Activated CD8-positive, alpha-beta memory T cell treated with anti-CD3 and anti-CD28 coated beads, Interleukin-2, amount 10 ng/mL, durations not matched to agents 7 days and 5 days (primary cell): ENCODE measurements at regions not wholly inside any gene's neighbourhood (a gene's known extent, or its start where the extent isn't known, plus 50 kb on each side); places are given as distances from the start of the nearest gene placed in this dataset.

ENCODE experiments used
- ATAC-seq: fragments of 150-1000 bp; cut with Tn5 transposase; one replicate; pipeline ENCODE4 v1.10.0; 2021; ENCODE audit warnings: moderate library complexity
- CTCF ChIA-PET: fragments of 350-600 bp; sonication (Branson Sonifier 250); formaldehyde crosslinking; loops from one replicate; lab custom pipeline; 2021; ENCODE audit warnings: antibody characterized with exemption; lab: Charles Lee
- DNase-seq: peaks from one replicate; pipeline ENCODE4 v3.0.0-alpha.2; 2020
- H3K27ac Mint-ChIP-seq: one replicate; pipeline ENCODE4 v1.8.0; 2021; ENCODE audit warnings: mild to moderate bottlenecking, mixed read lengths
- H3K27me3 Mint-ChIP-seq: one replicate; pipeline ENCODE4 v1.8.0; 2021; ENCODE audit warnings: mixed read lengths
- H3K36me3 Mint-ChIP-seq: one replicate; pipeline ENCODE4 v1.8.0; 2021; ENCODE audit warnings: mild to moderate bottlenecking, mixed read lengths
- H3K4me1 Mint-ChIP-seq: one replicate; pipeline ENCODE4 v1.8.0; 2021; ENCODE audit warnings: mixed read lengths
- H3K4me3 Mint-ChIP-seq: one replicate; pipeline ENCODE4 v1.8.0; 2021; ENCODE audit warnings: mild to moderate bottlenecking, moderate library complexity, mixed read lengths
- H3K9me3 Mint-ChIP-seq: one replicate; pipeline ENCODE4 v1.8.0; 2022; ENCODE audit warnings: low read depth, mixed read lengths

DNA sequence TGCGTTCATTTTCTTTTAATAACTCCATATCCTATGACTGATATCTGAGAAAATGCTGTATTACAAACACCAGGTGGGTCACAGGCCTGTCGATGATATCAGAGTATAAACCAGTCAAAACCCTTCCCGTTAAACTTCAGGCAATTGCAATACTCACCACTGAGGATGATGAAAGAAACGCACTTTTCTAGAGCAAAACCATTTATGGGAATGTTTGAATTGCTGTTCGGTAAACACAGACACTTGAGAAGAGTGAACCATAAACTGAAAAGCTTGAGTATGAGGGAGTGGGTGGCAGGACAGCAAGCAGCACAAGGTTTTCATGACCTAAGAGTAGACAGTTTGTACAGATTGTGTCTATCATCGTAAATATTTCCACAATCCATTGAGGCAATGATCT, 139.8 kb upstream of the CEP126 start:
- Mint-ChIP-seq H3K27me3 (no peaks in the 10 kb centered on the region), H3K36me3 (no peaks in the 10 kb centered on the region), H3K4me1 (no peaks in the 10 kb centered on the region), H3K27ac (no peak overlapping the region), H3K9me3 (peaks cover 5% of the 10 kb centered on the region), H3K4me3 (no peak overlapping the region)
- CTCF ChIA-PET, result no interaction called here
- DNase-seq, result no peak
- no peak for ATAC-seq

DNA sequence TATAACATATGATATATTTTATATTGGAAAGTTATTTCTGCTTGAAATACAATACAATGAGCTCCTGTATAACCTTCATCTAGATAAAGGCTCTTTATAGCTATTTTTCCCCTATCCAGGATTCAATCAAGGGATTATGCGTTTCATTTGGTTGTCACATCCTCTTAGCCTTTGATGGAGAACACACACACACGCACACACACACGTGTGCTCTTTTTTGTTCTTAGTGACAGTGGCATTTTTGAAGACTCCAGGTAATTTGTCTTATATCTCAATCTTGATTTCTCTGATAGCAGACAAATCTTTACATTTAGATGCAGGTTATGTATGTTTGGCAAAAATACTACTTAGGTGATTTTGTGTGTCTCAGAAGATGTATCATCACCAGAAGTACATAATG, 144.2 kb upstream of the CEP126 start:
- Mint-ChIP-seq H3K4me3 (no peak overlapping the region), H3K27ac (no peak overlapping the region), H3K27me3 (no peaks in the 10 kb centered on the region), H3K36me3 (no peaks in the 10 kb centered on the region), H3K9me3 (peaks cover 12% of the 10 kb centered on the region), H3K4me1 (no peaks in the 10 kb centered on the region)
- DNase-seq, result no peak
- CTCF ChIA-PET, result no interaction called here
- ATAC-seq, result no peak

DNA sequence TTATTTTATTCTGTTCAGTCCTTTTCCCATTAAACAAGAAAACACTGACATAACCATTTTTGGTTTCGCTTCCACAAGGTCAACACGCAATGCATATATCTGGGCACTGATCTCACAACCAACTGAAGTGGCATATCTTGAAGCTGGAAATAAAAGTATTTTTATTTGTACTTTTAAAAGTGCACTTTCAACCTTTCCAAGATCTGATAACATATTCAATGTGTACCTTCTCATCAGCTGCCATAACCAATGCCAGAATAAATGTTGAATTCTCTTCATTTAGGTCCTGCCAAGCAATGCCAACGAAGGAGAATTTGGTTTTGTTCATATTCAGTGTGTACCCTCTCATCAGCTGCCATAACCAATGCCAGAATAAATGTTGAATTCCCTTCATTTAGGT, 148.9 kb upstream of the CEP126 start:
- no peak for DNase-seq
- CTCF ChIA-PET, result no interaction called here

DNA sequence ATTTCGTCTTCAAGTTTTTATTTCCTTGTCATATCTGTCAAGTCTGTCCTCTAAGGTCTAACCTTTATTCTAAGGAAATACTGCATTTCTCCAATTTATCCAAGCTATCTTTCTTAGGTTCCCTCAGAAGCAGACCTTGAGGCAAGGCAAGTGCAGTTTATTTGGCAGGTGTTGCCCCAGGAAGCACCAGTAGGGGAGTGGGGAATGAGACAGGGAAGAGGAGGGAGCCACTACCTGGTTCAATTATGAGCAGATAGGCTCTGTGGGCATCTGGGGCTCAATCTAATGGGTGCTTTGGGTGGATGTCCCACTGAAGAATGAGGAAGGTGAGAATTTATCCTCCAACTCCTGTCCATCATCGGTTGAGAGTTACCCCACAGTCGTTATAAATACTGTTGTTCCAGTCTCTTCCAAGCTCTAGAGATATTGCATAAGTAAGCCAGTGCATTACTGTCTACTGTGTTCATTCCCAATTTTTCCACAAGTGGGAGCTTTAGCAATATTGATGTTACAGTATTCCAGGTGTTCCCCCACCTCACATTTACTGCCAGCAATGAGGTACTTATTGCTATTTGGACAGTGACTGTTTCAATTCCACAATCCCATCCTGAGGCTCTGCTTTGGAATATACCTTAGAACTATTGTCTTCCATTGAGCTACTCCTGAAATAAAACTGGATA, 154.9 kb upstream of the CEP126 start:
- no peaks in the 10 kb centered on the region for H3K27me3 Mint-ChIP-seq
- no peak for ATAC-seq
- DNase-seq, result no peak
- CTCF ChIA-PET, result interaction anchor here (1.0 to 1.5 kb wide), 2 partner anchors 19 to 248 kb away, joined by 3 read pairs; no protein-coding TSS in a partner anchor
- H3K27ac Mint-ChIP-seq, result no peak overlapping the region
- H3K36me3 Mint-ChIP-seq, result no peaks in the 10 kb centered on the region
- H3K9me3 Mint-ChIP-seq, result no peaks in the 10 kb centered on the region
- H3K4me3 Mint-ChIP-seq, result no peak overlapping the region
- H3K4me1 Mint-ChIP-seq, result no peaks in the 10 kb centered on the region

More for the DNA sequence above, 148.9 kb upstream of the CEP126 start:
- Mint-ChIP-seq H3K4me1 (no peaks in the 10 kb centered on the region), H3K27ac (no peak overlapping the region), H3K4me3 (no peak overlapping the region), H3K9me3 (peaks cover 12% of the 10 kb centered on the region), H3K36me3 (no peaks in the 10 kb centered on the region), H3K27me3 (no peaks in the 10 kb centered on the region)
- ATAC-seq, result no peak

DNA sequence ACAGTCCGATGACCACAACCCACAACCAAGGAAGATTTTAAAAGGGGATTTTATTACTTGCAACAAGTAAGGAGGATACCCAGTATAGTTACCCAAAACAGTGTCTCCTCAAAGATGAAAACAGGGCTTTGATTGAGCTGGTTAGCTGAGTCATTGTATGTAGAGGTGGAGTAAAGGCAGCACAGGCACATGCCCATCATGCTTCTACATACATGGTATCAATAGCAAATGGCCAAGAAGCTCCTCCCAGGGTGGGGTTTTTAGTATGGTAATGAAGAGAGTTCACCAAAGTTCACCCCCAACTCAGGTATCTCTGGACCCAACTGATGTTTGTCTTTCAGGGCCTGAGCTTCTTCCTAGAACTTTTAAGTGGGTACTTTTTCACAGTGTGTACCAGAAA, 157.1 kb upstream of the CEP126 start:
- Mint-ChIP-seq H3K4me1 (no peaks in the 10 kb centered on the region), H3K4me3 (no peak overlapping the region)
- CTCF ChIA-PET, result no interaction called here

DNA sequence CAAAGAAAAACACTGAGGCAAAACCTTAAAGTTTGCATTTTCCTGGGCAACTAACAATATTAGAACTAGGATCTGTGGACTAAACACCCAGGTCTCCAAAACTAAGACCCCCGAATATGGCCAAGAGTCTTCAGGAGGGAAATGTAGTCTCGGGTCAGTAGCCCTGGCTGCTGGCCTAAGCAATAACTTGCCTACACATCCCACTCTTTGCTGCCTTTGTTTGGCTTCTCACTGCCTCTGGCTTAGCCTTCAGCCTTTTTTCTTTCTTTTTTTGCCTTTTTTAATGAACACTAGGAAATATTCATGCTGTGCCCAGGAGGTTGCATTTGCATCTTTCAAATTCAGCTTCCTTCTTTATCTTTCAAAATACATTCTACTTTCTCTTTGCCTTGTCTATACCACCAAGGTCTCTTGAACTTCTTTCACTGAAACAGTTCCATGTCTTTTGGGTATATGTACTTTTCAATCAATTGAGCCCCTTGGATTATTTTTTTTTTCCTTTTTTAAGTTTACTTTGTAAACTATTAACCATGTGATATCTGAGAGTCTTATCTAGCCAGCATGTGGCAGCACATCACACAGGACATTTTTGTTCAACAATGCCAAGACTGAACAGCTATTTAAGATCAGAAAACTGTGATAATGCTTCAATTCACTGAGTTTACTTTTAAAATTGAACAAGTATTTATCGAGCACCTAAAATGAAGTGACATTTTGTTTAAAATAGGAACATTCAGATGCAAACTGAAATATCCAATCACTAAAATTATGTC, 165.0 kb upstream of the TRPC6 start:
- DNase-seq (no peak), ATAC-seq (no peak)
- H3K27ac Mint-ChIP-seq, result no peak overlapping the region
- H3K36me3 Mint-ChIP-seq, result no peaks in the 10 kb centered on the region
- no peaks in the 10 kb centered on the region for H3K4me1 Mint-ChIP-seq
- no peaks in the 10 kb centered on the region for H3K27me3 Mint-ChIP-seq
- CTCF ChIA-PET, result no interaction called here
- no peaks in the 10 kb centered on the region for H3K9me3 Mint-ChIP-seq
- no peak overlapping the region for H3K4me3 Mint-ChIP-seq

More for the DNA sequence above, 157.1 kb upstream of the CEP126 start:
- Mint-ChIP-seq H3K9me3 (no peaks in the 10 kb centered on the region), H3K36me3 (no peaks in the 10 kb centered on the region), H3K27ac (no peak overlapping the region), H3K27me3 (no peaks in the 10 kb centered on the region)
- DNase-seq, result no peak
- no peak for ATAC-seq

DNA sequence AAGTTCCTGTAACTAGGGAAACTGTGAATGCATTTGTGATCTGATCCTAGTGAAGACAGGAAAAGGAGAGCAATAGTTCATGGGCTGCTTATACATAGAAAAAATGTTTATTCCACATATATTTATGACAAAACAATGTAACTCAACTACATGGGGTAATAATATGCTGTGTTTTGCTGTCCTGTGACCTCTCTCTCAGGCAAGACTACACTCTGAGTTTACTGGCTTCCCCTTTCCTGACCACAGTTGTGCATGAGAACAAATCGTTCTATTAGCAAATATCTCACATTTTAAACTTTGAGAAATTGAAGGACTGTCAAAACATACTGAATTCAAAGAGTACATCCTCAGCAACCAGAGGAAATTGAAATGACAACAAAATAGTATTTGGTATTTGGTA, 161.9 kb upstream of the TRPC6 start:
- no peak for DNase-seq
- Mint-ChIP-seq H3K4me3 (no peak overlapping the region), H3K4me1 (no peaks in the 10 kb centered on the region), H3K27ac (no peak overlapping the region), H3K9me3 (no peaks in the 10 kb centered on the region), H3K36me3 (no peaks in the 10 kb centered on the region), H3K27me3 (no peaks in the 10 kb centered on the region)
- no peak for ATAC-seq
- CTCF ChIA-PET, result no interaction called here

GRCh38 chr11:101743828-101744227, 160.0 kb upstream of the TRPC6 start:
- no peak for ATAC-seq
- Mint-ChIP-seq H3K36me3 (no peaks in the 10 kb centered on the region), H3K4me1 (no peaks in the 10 kb centered on the region)

DNA sequence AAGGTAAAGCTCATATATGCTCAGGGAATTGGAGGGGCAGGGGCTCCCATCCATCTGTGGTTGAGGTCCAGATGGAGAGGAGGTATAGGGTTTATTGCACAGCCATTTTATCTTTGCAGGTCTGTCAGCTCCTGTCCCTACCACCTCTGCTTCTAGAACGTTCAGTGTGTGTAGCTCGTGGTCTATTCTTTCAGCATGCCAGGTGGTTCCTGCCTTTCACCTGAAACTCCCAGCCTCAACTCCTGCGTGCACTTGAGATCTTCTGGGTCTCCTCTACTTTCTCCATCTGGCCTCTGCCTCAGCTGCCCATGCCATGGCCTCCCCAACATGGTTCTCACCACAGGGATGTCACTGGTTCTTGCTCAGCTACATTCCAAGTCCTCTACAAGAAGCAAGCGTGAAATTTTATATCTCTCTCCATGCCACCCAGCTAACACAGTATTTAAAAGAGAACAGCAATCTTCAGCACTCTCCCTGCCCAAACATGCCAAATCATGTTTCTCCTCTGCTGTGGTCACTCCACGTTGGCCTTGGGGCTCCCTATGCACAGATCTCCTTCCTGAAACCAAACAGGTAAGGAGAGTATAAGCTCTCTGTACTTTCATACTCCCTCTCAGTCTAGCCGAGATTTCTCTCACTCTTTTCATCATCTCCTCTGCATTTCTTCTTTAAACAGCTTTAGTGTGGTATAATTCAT, 157.8 kb upstream of the TRPC6 start:
- Mint-ChIP-seq H3K4me1 (no peaks in the 10 kb centered on the region), H3K9me3 (no peaks in the 10 kb centered on the region), H3K36me3 (no peaks in the 10 kb centered on the region), H3K4me3 (no peak overlapping the region), H3K27me3 (no peaks in the 10 kb centered on the region), H3K27ac (no peak overlapping the region)
- CTCF ChIA-PET, result interaction anchor here (1.5 kb wide), 1 partner anchor 19 kb away, joined by 3 read pairs; no protein-coding TSS in a partner anchor
- ATAC-seq, result no peak
- DNase-seq, result no peak

More at GRCh38 chr11:101743828-101744227, 160.0 kb upstream of the TRPC6 start:
- CTCF ChIA-PET, result no interaction called here
- H3K27me3 Mint-ChIP-seq, result no peaks in the 10 kb centered on the region
- DNase-seq, result no peak
- no peaks in the 10 kb centered on the region for H3K9me3 Mint-ChIP-seq
- H3K27ac Mint-ChIP-seq, result no peak overlapping the region
- H3K4me3 Mint-ChIP-seq, result no peak overlapping the region

DNA sequence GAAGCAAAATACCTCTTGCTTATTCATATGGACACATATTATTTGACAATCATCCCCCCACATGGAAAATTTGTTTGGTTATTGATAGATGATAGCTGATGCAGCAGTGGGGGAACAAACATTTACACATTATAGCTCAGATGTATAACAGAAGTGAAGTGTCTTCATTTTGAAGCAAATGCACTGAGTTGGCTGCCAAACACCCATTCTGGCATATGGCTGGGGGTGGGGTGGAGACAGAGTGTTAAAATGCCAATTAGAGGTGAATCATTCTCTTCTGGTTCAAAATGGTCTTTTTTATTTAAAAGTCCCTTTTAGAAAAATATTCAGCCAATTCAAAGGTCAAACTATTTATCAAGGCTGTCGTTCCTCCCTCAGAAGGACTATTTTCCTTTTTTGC, 157.3 kb upstream of the TRPC6 start:
- H3K4me3 Mint-ChIP-seq, result no peak overlapping the region
- no peaks in the 10 kb centered on the region for H3K9me3 Mint-ChIP-seq
- ATAC-seq (no peak), DNase-seq (no peak)
- no peaks in the 10 kb centered on the region for H3K27me3 Mint-ChIP-seq
- CTCF ChIA-PET, result interaction anchor here (1.5 kb wide), 1 partner anchor 19 kb away, joined by 3 read pairs; no protein-coding TSS in a partner anchor
- no peaks in the 10 kb centered on the region for H3K36me3 Mint-ChIP-seq
- H3K27ac Mint-ChIP-seq, result no peak overlapping the region
- H3K4me1 Mint-ChIP-seq, result no peaks in the 10 kb centered on the region

DNA sequence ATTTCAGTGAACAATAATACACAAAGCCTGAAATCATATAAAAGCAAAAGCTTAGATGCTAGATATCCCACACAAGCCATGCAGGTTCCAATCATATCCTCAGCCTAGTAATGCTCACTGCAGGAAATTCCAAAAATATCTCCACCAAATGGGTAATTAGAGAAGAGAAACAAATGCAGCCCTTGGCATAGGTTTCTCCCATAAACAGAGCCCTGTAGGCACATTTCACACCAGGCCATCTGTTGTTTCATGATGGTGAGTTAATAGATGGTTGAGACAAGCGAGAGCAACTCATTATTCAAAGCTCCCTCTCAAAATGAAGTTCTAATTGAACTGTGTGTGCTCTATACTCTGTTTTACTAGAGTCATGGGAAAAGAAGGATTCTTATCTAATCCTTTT, 154.6 kb upstream of the TRPC6 start:
- no peak overlapping the region for H3K4me3 Mint-ChIP-seq
- no peak for ATAC-seq
- no peaks in the 10 kb centered on the region for H3K27me3 Mint-ChIP-seq
- H3K27ac Mint-ChIP-seq, result no peak overlapping the region
- H3K9me3 Mint-ChIP-seq, result no peaks in the 10 kb centered on the region
- CTCF ChIA-PET, result no interaction called here
- no peaks in the 10 kb centered on the region for H3K4me1 Mint-ChIP-seq
- no peak for DNase-seq
- H3K36me3 Mint-ChIP-seq, result no peaks in the 10 kb centered on the region

GRCh38 chr11:101729406-101730078, 145.7 kb upstream of the TRPC6 start:
- no peak for DNase-seq
- no peaks in the 10 kb centered on the region for H3K27me3 Mint-ChIP-seq
- ATAC-seq, result no peak
- H3K4me1 Mint-ChIP-seq, result no peaks in the 10 kb centered on the region
- H3K9me3 Mint-ChIP-seq, result peaks cover 2% of the 10 kb centered on the region
- H3K27ac Mint-ChIP-seq, result no peak overlapping the region
- CTCF ChIA-PET, result no interaction called here
- no peaks in the 10 kb centered on the region for H3K36me3 Mint-ChIP-seq
- H3K4me3 Mint-ChIP-seq, result no peak overlapping the region

DNA sequence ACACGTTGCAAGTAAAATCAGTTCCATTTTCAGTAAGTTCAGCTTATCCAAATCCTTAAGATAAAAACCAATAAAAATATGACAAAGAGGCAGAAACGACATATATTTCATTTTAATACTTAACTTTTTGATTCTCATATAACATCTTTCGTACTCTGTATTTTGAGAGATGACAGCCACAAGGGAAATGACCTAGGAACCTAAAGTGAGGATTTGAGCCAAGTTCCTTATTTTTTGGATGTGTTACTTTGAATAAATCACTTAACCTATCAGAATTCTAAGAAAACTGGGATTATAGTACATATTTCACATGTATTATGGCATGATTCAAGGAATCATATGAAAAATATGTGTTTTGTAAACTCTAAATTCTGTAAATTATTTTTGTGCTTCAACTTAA, 143.6 kb upstream of the TRPC6 start:
- ATAC-seq (no peak), DNase-seq (no peak)
- Mint-ChIP-seq H3K36me3 (no peaks in the 10 kb centered on the region), H3K27ac (no peak overlapping the region), H3K9me3 (peaks cover 2% of the 10 kb centered on the region), H3K4me1 (no peaks in the 10 kb centered on the region), H3K4me3 (no peak overlapping the region), H3K27me3 (no peaks in the 10 kb centered on the region)
- CTCF ChIA-PET, result interaction anchor here (0.6 kb wide), 1 partner anchor 222 kb away, joined by 4 read pairs; no protein-coding TSS in a partner anchor
